ENCODE measurements at regions not wholly inside any gene's neighbourhood (a gene's known extent, or its start where the extent isn't known, plus 50 kb on each side); places are given as distances from the start of the nearest gene placed in this dataset.
"Not testable (repeated sequence)": the region's sequence is repeated elsewhere in the genome, so short reads cannot be mapped to it uniquely, and the experiment has no call there.

DNA sequence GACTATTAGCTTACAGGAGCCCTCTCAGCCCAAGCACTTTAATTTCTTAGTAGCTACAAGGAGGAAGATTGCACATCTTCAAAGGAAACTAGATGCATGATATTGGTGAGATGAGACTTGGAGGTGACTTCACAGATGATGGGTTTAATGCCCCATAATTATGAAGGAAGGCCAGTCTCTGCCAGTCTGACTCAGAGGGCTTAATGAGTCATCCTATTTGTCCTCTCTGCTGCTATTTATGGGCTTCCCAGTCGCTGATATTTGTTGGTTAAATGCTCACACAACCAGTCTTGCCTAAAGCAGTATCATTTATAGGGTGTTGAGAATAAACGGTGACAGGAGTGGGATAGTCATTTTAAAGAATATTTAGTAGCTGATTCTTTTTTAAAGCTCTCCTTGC is 187.0 kb downstream of the TP53TG3F start:
- TF ChIP-seq POLR2A (IDR thresholded peaks at IDR 0.05), result not testable (repeated sequence)
- TF ChIP-seq, protein P1, sequence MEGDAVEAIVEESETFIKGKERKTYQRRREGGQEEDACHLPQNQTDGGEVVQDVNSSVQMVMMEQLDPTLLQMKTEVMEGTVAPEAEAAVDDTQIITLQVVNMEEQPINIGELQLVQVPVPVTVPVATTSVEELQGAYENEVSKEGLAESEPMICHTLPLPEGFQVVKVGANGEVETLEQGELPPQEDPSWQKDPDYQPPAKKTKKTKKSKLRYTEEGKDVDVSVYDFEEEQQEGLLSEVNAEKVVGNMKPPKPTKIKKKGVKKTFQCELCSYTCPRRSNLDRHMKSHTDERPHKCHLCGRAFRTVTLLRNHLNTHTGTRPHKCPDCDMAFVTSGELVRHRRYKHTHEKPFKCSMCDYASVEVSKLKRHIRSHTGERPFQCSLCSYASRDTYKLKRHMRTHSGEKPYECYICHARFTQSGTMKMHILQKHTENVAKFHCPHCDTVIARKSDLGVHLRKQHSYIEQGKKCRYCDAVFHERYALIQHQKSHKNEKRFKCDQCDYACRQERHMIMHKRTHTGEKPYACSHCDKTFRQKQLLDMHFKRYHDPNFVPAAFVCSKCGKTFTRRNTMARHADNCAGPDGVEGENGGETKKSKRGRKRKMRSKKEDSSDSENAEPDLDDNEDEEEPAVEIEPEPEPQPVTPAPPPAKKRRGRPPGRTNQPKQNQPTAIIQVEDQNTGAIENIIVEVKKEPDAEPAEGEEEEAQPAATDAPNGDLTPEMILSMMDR (IDR thresholded peaks at IDR 0.05), result not testable (repeated sequence)

All from heart left ventricle (tissue), 13 donors.